HEK293 (cell line): ENCODE measurements at regions not wholly inside any gene's neighbourhood (a gene's known extent, or its start where the extent isn't known, plus 50 kb on each side); places are given as distances from the start of the nearest gene placed in this dataset.
A peak's percentile ranks its signal among the peaks of the same experiment; 100 is the strongest.

Source experiments
- CTCF ChIA-PET: fragments of 350-600 bp; formaldehyde crosslinking; extraction: SDS; loops from one replicate; lab custom pipeline; 2021; ENCODE audit warnings: antibody characterized with exemption; lab: Yijun Ruan, JAX
- POLR2A ChIA-PET: fragments of 300-600 bp; formaldehyde crosslinking; extraction: SDS; loops from one replicate; lab custom pipeline; 2020; ENCODE audit warnings: antibody characterized with exemption, inconsistent platforms; lab: Yijun Ruan, JAX
- H3K27ac ChIP-seq: fragments of 200-500 bp; sonication (Bioruptor generic); 2 replicates; pipeline ENCODE4 v1.5.1; 2014; ENCODE audit warnings: low read depth, low read length, control low read depth, inconsistent platforms; ENCODE audit errors: extremely low read depth
- H3K36me3 ChIP-seq, 2 experiments: fragments of 200-500 bp in 1 of 2; sonication (Bioruptor generic) in 1 of 2; 1 replicate in 1 of 2; 2 replicates in 1 of 2; pipeline ENCODE4 v1.5.1; 2014 to 2017; ENCODE audit warnings: inconsistent platforms in 2 of 2, low read length in 2 of 2; ENCODE audit not compliant: control insufficient read depth in 2 of 2, insufficient read depth in 1 of 2
- H3K4me1 ChIP-seq: fragments of 200-500 bp; sonication (Bioruptor generic); 2 replicates; pipeline ENCODE4 v1.5.1; 2014; ENCODE audit warnings: mild to moderate bottlenecking, low read length, inconsistent platforms; ENCODE audit not compliant: control insufficient read depth, insufficient read depth
- H3K4me3 ChIP-seq: 2 replicates; pipeline ENCODE4 v1.5.1; 2011; ENCODE audit warnings: low read depth, mild to moderate bottlenecking, control low read depth, low read length, moderate library complexity
- H3K9me3 ChIP-seq: fragments of 200-500 bp; sonication (Bioruptor generic); 2 replicates; pipeline ENCODE4 v1.5.1; 2014; ENCODE audit warnings: low read depth, low read length, inconsistent platforms; ENCODE audit not compliant: control insufficient read depth, insufficient read depth
- EGR2 ChIP-seq: fragments of 450-650 bp; formaldehyde crosslinking; IDR thresholded peaks from 2 replicates; pipeline ENCODE4 v1.5.1; 2016; ENCODE audit warnings: low read depth, missing biosample characterization, missing genetic modification characterization
- GFI1B ChIP-seq: fragments of 450-650 bp; formaldehyde crosslinking; IDR thresholded peaks from 2 replicates; pipeline ENCODE4 v1.5.1; 2016; ENCODE audit warnings: missing biosample characterization, missing genetic modification characterization
- KLF10 ChIP-seq: fragments of 450-650 bp; IDR thresholded peaks from 2 replicates; pipeline ENCODE4 v1.5.1; 2018; ENCODE audit warnings: missing biosample characterization, mild to moderate bottlenecking, missing genetic modification characterization
- MZF1 ChIP-seq: fragments of 450-650 bp; formaldehyde crosslinking; IDR thresholded peaks from 2 replicates; pipeline ENCODE4 v1.5.1; 2017; ENCODE audit warnings: missing biosample characterization, missing genetic modification characterization, borderline replicate concordance
- OVOL3 ChIP-seq: fragments of 450-650 bp; formaldehyde crosslinking; IDR thresholded peaks from 2 replicates; pipeline ENCODE4 v1.5.1; 2016; ENCODE audit warnings: missing biosample characterization, missing genetic modification characterization
- TRIM28 ChIP-seq: IDR thresholded peaks from 2 replicates; pipeline ENCODE4 v1.6.1; 2011; ENCODE audit warnings: low read length, control low read depth, borderline replicate concordance
- ZBTB11 ChIP-seq: fragments of 450-650 bp; formaldehyde crosslinking; conservative IDR thresholded peaks from 2 replicates; pipeline ENCODE4 v1.5.1; 2016; ENCODE audit warnings: low read depth, missing biosample characterization, missing genetic modification characterization
- ZBTB7A ChIP-seq: fragments of 450-650 bp; formaldehyde crosslinking; IDR thresholded peaks from 2 replicates; pipeline ENCODE4 v1.5.1; 2016; ENCODE audit warnings: low read depth, missing biosample characterization, missing genetic modification characterization
- ZNF132 ChIP-seq: fragments of 450-650 bp; formaldehyde crosslinking; IDR thresholded peaks from 2 replicates; pipeline ENCODE4 v1.5.1; 2017; ENCODE audit warnings: missing biosample characterization, missing genetic modification characterization, borderline replicate concordance
- ZNF133 ChIP-seq: fragments of 450-650 bp; formaldehyde crosslinking; IDR thresholded peaks from 2 replicates; pipeline ENCODE4 v1.5.1; 2016; ENCODE audit warnings: missing biosample characterization, missing genetic modification characterization
- ZNF280C ChIP-seq: fragments of 450-650 bp; formaldehyde crosslinking; IDR thresholded peaks from 2 replicates; pipeline ENCODE4 v1.5.1; 2016; ENCODE audit warnings: missing biosample characterization, missing genetic modification characterization
- ZNF350 ChIP-seq: fragments of 450-650 bp; formaldehyde crosslinking; IDR thresholded peaks from 2 replicates; pipeline ENCODE4 v1.5.0; 2017; ENCODE audit warnings: missing biosample characterization, mild to moderate bottlenecking, missing genetic modification characterization
- ZNF423 ChIP-seq: fragments of 450-650 bp; formaldehyde crosslinking; IDR thresholded peaks from 2 replicates; pipeline ENCODE4 v1.5.1; 2016; ENCODE audit warnings: missing biosample characterization, missing genetic modification characterization
- ZNF530 ChIP-seq: fragments of 450-650 bp; formaldehyde crosslinking; IDR thresholded peaks from 2 replicates; pipeline ENCODE4 v1.5.1; 2016; ENCODE audit warnings: low read depth, missing biosample characterization, missing genetic modification characterization
- ZNF639 ChIP-seq: fragments of 450-650 bp; formaldehyde crosslinking; IDR thresholded peaks from 2 replicates; pipeline ENCODE4 v1.5.1; 2016; ENCODE audit warnings: missing biosample characterization, missing genetic modification characterization
- TF ChIP-seq, protein P1 (sequence below): fragments of 450-650 bp; formaldehyde crosslinking; IDR thresholded peaks from 2 replicates; pipeline ENCODE4 v1.5.1; 2016; ENCODE audit warnings: missing biosample characterization, missing genetic modification characterization

GRCh38 chr2:118246079-118246478 lies 157.8 kb downstream of the INSIG2 start (continued):
- no peak for TF ChIP-seq ZNF280C
- no peak for TF ChIP-seq OVOL3
- TF ChIP-seq KLF10 (tag by site-specific recombination) = no peak

- Histone ChIP-seq H3K4me1 (no peaks in the 10 kb centered on the region), H3K9me3 (no peaks in the 10 kb centered on the region), H3K4me3 (no peak overlapping the region), H3K27ac (no peak overlapping the region), H3K36me3 (no peaks in the 10 kb centered on the region)
- ChIA-PET CTCF (interaction anchor here (1.0 kb wide), 1 partner anchor 24 kb away, joined by 4 read pairs; no protein-coding TSS in a partner anchor), POLR2A (no interaction called here)
- TF ChIP-seq ZBTB11 (tag by site-specific recombination) = no peak
- no peak for TF ChIP-seq ZNF423 (tag by site-specific recombination)
- TF ChIP-seq ZNF133 = no peak
- no peak for TF ChIP-seq TRIM28
- TF ChIP-seq ZBTB7A (tag by site-specific recombination) = no peak
- no peak for TF ChIP-seq ZNF132 (tag by site-specific recombination)
These were observed 156.4 kb downstream of the INSIG2 start for GRCh38 chr2:118244686-118245085.

- Histone ChIP-seq H3K4me3 (no peak overlapping the region), H3K36me3 (no peaks in the 10 kb centered on the region), H3K9me3 (no peaks in the 10 kb centered on the region), H3K4me1 (no peaks in the 10 kb centered on the region), H3K27ac (no peak overlapping the region)
- TF ChIP-seq EGR2 (tag by site-specific recombination) = 0 out of 2 replicates have a peak, but pooled peaks have one; percentile 12
- TF ChIP-seq ZNF639 (tag by site-specific recombination) = no peak
- no peak for TF ChIP-seq GFI1B (tag by site-specific recombination)
- TF ChIP-seq ZNF530 (tag by site-specific recombination) = no peak
- TF ChIP-seq ZNF350 (tag by site-specific recombination) = no peak
- TF ChIP-seq, protein P1, sequence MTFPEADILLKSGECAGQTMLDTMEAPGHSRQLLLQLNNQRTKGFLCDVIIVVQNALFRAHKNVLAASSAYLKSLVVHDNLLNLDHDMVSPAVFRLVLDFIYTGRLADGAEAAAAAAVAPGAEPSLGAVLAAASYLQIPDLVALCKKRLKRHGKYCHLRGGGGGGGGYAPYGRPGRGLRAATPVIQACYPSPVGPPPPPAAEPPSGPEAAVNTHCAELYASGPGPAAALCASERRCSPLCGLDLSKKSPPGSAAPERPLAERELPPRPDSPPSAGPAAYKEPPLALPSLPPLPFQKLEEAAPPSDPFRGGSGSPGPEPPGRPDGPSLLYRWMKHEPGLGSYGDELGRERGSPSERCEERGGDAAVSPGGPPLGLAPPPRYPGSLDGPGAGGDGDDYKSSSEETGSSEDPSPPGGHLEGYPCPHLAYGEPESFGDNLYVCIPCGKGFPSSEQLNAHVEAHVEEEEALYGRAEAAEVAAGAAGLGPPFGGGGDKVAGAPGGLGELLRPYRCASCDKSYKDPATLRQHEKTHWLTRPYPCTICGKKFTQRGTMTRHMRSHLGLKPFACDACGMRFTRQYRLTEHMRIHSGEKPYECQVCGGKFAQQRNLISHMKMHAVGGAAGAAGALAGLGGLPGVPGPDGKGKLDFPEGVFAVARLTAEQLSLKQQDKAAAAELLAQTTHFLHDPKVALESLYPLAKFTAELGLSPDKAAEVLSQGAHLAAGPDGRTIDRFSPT = no peak
- no peak for TF ChIP-seq MZF1
- POLR2A ChIA-PET = no interaction called here
- CTCF ChIA-PET = interaction anchor here (1.2 to 1.6 kb wide), 2 partner anchors 22 to 196 kb away, joined by 3 to 5 read pairs; no protein-coding TSS in a partner anchor
These were observed 154.8 kb downstream of the INSIG2 start for GRCh38 chr2:118243031-118243430.
